HCT116 (cell line): ENCODE measurements at regions not wholly inside any gene's neighbourhood (a gene's known extent, or its start where the extent isn't known, plus 50 kb on each side); places are given as distances from the start of the nearest gene placed in this dataset.

Experiments
- ATAC-seq: fragments of 200-7000 bp; cut with Tn5 transposase; 2 replicates; pipeline ENCODE4 v1.9.1; 2020; ENCODE audit warnings: mild to moderate bottlenecking, moderate library complexity
- BruUV-seq: library from RNA; stranded (reverse); fragments of 400-500 nt; replicated peaks from 2 replicates; lab custom pipeline; 2021; lab: Mats Ljungman, UMichigan
- CTCF ChIA-PET: fragments of 300-600 bp; sonication (Branson Sonifier 250); formaldehyde crosslinking; loops from one replicate; lab custom pipeline; 2021; ENCODE audit warnings: antibody characterized with exemption; lab: Charles Lee
- POLR2A ChIA-PET: fragments of 300-600, 350-600 bp; sonication (Branson Sonifier 250); formaldehyde crosslinking; loops from one replicate; lab custom pipeline; 2021; ENCODE audit warnings: antibody characterized with exemption; lab: Charles Lee
- RAD21 ChIA-PET, 2 experiments: fragments of 300-600 bp; sonication (Branson Sonifier 250); formaldehyde crosslinking; loops; one replicate each; lab custom pipeline; 2023; ENCODE audit warnings: low total read pairs in 2 of 2; ENCODE audit not compliant: uncharacterized antibody in 2 of 2, unreplicated experiment in 2 of 2, low non-redundant PET in 1 of 2; lab: Charles Lee
- DNase-seq: peaks from one replicate; pipeline ENCODE4 v3.0.0-alpha.2; 2010; ENCODE audit warnings: low read depth, low spot score
- H2AFZ ChIP-seq: fragments of 200-600 bp; shearing (Covaris generic), sonication (generic); 2 replicates; pipeline ENCODE4 v1.6.1; 2017; ENCODE audit warnings: low read depth, mixed run types, mixed read lengths, antibody characterized with exemption, low read length; ENCODE audit not compliant: poor library complexity, severe bottlenecking
- H3K27ac ChIP-seq: 2 replicates; pipeline ENCODE4 v1.5.1; 2012; ENCODE audit warnings: low read depth, low read length
- H3K27me3 ChIP-seq: fragments of 200-600 bp; sonication (generic); 2 replicates; pipeline ENCODE4 v1.6.1; 2016; ENCODE audit warnings: mixed run types, low read length, mixed read lengths; ENCODE audit not compliant: insufficient read depth
- H3K36me3 ChIP-seq, 2 experiments: fragments of 200-500 bp in 1 of 2; fragments of 200-600 bp in 1 of 2; sonication (Bioruptor generic) in 1 of 2; sonication (generic) in 1 of 2; 2 replicates each; pipeline versions ENCODE4 v1.5.1 to v1.6.1; 2014 to 2016; ENCODE audit warnings: low read length in 2 of 2, inconsistent platforms in 1 of 2, mixed read lengths in 1 of 2, mixed run types in 1 of 2; ENCODE audit not compliant: insufficient read depth in 2 of 2, control insufficient read depth in 1 of 2
- H3K4me1 ChIP-seq, 2 experiments: fragments of 200-600 bp in 1 of 2; sonication (generic) in 1 of 2; 2 replicates each; pipeline versions ENCODE4 v1.5.1 to v1.6.1; 2012 to 2017; ENCODE audit warnings: low read length in 2 of 2, inconsistent platforms in 1 of 2, mild to moderate bottlenecking in 1 of 2, mixed read lengths in 1 of 2, mixed run types in 1 of 2, moderate library complexity in 1 of 2; ENCODE audit not compliant: insufficient read depth in 2 of 2, control insufficient read depth in 1 of 2
- H3K4me2 ChIP-seq: fragments of 200-600 bp; sonication (generic); 2 replicates; pipeline ENCODE4 v1.6.1; 2017; ENCODE audit warnings: mixed run types, low read length, mixed read lengths
- H3K4me3 ChIP-seq, 2 experiments: fragments of 200-600 bp in 1 of 2; sonication (generic) in 1 of 2; replicated peaks in 1 of 2; 2 replicates each; pipeline ENCODE4 v1.5.1; 2011 to 2016; ENCODE audit warnings: low read length in 2 of 2, control low read depth in 1 of 2, low read depth in 1 of 2, mild to moderate bottlenecking in 1 of 2, mixed read lengths in 1 of 2, mixed run types in 1 of 2
- H3K79me2 ChIP-seq: fragments of 200-600 bp; sonication (generic); 2 replicates; pipeline ENCODE4 v1.6.1; 2017; ENCODE audit warnings: mild to moderate bottlenecking, mixed run types, low read length, moderate library complexity, mixed read lengths; ENCODE audit not compliant: insufficient read depth
- H3K9ac ChIP-seq: fragments of 200-600 bp; sonication (generic); 2 replicates; pipeline ENCODE4 v1.6.1; 2016; ENCODE audit warnings: low read length, mixed read lengths
- H3K9me2 ChIP-seq: fragments of 200-600 bp; sonication (generic), shearing (Covaris generic); 2 replicates; pipeline ENCODE4 v1.6.1; 2017; ENCODE audit warnings: mixed run types, mild to moderate bottlenecking, moderate library complexity; ENCODE audit not compliant: insufficient read depth
- H3K9me3 ChIP-seq, 2 experiments: fragments of 200-500 bp in 1 of 2; fragments of 200-600 bp in 1 of 2; sonication (Bioruptor generic) in 1 of 2; sonication (generic) in 1 of 2; 2 replicates each; pipeline ENCODE4 v1.6.1; 2014 to 2017; ENCODE audit warnings: low read length in 2 of 2, mixed read lengths in 2 of 2, inconsistent platforms in 1 of 2, low read depth in 1 of 2, mild to moderate bottlenecking in 1 of 2, mixed run types in 1 of 2, moderate library complexity in 1 of 2; ENCODE audit not compliant: control insufficient read depth in 1 of 2, insufficient read depth in 1 of 2
- H4K20me1 ChIP-seq: fragments of 200-600 bp; sonication (generic), shearing (Covaris generic); 2 replicates; pipeline ENCODE4 v1.6.1; 2017; ENCODE audit warnings: mixed run types, mild to moderate bottlenecking, moderate library complexity; ENCODE audit not compliant: insufficient read depth
- CBX3 ChIP-seq: IDR thresholded peaks from 2 replicates; pipeline ENCODE4 v1.6.1; 2012; ENCODE audit warnings: low read depth
- CEBPB ChIP-seq: IDR thresholded peaks from 2 replicates; pipeline ENCODE4 v1.6.1; 2012; ENCODE audit warnings: low read depth
- EGR1 ChIP-seq: IDR thresholded peaks from 2 replicates; pipeline ENCODE4 v1.6.1; 2012; ENCODE audit warnings: low read depth
- ELF1 ChIP-seq: IDR thresholded peaks from 2 replicates; pipeline ENCODE4 v1.6.1; 2012; ENCODE audit warnings: low read depth, borderline replicate concordance
- EZH2 ChIP-seq: fragments of 200-600 bp; sonication (generic); IDR thresholded peaks from 2 replicates; pipeline ENCODE4 v1.6.1; 2017; ENCODE audit warnings: antibody characterized with exemption, mixed run types
- FOSL1 ChIP-seq: IDR thresholded peaks from 2 replicates; pipeline ENCODE4 v1.6.1; 2012; ENCODE audit warnings: low read depth
- JUND ChIP-seq: IDR thresholded peaks from 2 replicates; pipeline ENCODE4 v1.6.1; 2012
- SRF ChIP-seq: IDR thresholded peaks from 2 replicates; pipeline ENCODE4 v1.6.1; 2012; ENCODE audit warnings: low read depth
- TCF7L2 ChIP-seq: IDR thresholded peaks from 2 replicates; pipeline ENCODE4 v1.7.0; 2011; ENCODE audit warnings: borderline replicate concordance, inconsistent platforms; ENCODE audit not compliant: insufficient read depth, insufficient read length; ENCODE audit errors: extremely low read depth
- YY1 ChIP-seq: IDR thresholded peaks from 2 replicates; pipeline ENCODE4 v1.6.1; 2011; ENCODE audit warnings: low read length, low read depth, moderate library complexity, mild to moderate bottlenecking; ENCODE audit not compliant: insufficient replicate concordance; ENCODE audit errors: extremely low read depth
- ZFX ChIP-seq: fragments of 450-650 bp; IDR thresholded peaks from 2 replicates; pipeline ENCODE4 v1.6.1; 2017
- ZNF274 ChIP-seq: fragments of 200-500 bp; sonication (Bioruptor generic); IDR thresholded peaks from 2 replicates; pipeline ENCODE4 v1.6.1; 2014; ENCODE audit warnings: mild to moderate bottlenecking, low read depth, low read length, inconsistent platforms
- intact Hi-C: fragments of 100-400 bp; cut with micrococcal nuclease; formaldehyde crosslinking; loops from 2 replicates; pipeline ENCODE4 v1.10.0; 2022
- TF ChIP-seq, protein P1 (sequence below): IDR thresholded peaks from 2 replicates; pipeline ENCODE4 v1.6.1; 2012
- TF ChIP-seq, protein P2 (sequence below): IDR thresholded peaks from 2 replicates; pipeline ENCODE4 v1.6.1; 2012; ENCODE audit warnings: low read depth
- TF ChIP-seq, protein P3 (sequence below): IDR thresholded peaks from 2 replicates; pipeline ENCODE4 v1.6.1; 2012

DNA sequence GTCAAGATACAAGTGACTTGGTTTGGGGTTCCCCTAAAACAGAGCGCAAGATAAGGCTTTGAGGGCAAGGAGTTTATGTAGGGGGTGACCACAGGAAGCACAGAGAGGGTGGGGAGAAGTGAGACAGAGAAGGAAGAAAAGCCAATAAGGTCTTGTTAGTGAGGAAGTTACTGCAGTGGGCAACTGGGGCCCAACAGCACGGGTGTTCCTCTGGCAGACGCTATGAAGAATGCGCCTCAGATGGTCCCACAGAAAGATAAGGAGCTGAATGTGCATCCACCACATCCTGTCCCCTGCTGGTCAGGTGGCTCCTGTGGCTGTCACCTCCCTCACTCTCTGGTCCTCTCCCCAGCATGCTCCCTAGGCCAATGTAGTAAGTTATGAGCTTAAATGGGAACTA is 333.5 kb downstream of the TSHZ3 start:
- H3K4me3 ChIP-seq: no peak overlapping the region
- peaks cover 14 to 37% of the 10 kb centered on the region in 2 experiments; a peak in 2 of 4 replicates for H3K9me3 ChIP-seq
- intact Hi-C loops: no loop called here
- ChIA-PET RAD21 (no interaction called here), CTCF (no interaction called here), POLR2A (no interaction called here)
- no peak overlapping the region for H3K27ac ChIP-seq
- no peak for TF ChIP-seq ZNF274
- no peak for TF ChIP-seq SRF
- no peak for TF ChIP-seq JUND
- no peak for TF ChIP-seq YY1
- no peak for TF ChIP-seq FOSL1
- TF ChIP-seq CBX3: no peak
- TF ChIP-seq CEBPB: no peak
- no peak for TF ChIP-seq ZFX
- no peak for TF ChIP-seq TCF7L2
- TF ChIP-seq EGR1: no peak
- TF ChIP-seq, protein P1, sequence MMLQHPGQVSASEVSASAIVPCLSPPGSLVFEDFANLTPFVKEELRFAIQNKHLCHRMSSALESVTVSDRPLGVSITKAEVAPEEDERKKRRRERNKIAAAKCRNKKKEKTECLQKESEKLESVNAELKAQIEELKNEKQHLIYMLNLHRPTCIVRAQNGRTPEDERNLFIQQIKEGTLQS: no peak
- no peaks in the 10 kb centered on the region for H3K4me1 ChIP-seq
- BruUV-seq: no TSS peak
- H3K36me3 ChIP-seq: no peaks in the 10 kb centered on the region
- ATAC-seq (no peak), DNase-seq (no peak)
- H2AFZ ChIP-seq: no peak overlapping the region
- no peaks in the 10 kb centered on the region for H3K27me3 ChIP-seq
- H4K20me1 ChIP-seq: no peaks in the 10 kb centered on the region
- no peaks in the 10 kb centered on the region for H3K9me2 ChIP-seq
- H3K79me2 ChIP-seq: no peaks in the 10 kb centered on the region
- no peak overlapping the region for H3K9ac ChIP-seq
- H3K4me2 ChIP-seq: no peak overlapping the region

DNA sequence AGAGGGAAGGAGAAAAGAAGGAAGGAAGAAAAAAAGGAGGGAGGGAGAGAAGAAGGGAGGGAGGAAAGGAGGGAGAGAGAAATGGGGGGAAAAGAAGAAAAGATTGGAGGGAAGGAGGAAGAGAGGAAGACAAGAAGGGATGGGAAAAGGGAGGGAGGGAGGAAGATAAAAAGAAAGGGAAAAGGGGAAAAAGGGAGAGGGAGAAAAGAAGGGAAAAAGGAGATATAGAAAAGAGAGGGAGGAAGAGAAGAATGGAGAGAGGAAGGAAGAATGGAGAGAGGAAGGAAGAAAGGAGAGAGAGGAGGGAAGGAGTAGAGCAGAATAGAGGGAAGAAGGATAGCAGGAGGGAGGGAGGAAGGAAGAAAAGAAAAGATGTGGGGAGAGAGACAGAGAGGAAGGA is 334.6 kb downstream of the TSHZ3 start:
- H3K9me3 ChIP-seq: peaks cover 5 to 30% of the 10 kb centered on the region in 2 experiments; a peak in 2 of 4 replicates
- no peak overlapping the region for H2AFZ ChIP-seq
- no peaks in the 10 kb centered on the region for H3K79me2 ChIP-seq
- BruUV-seq: no TSS peak
- no peak overlapping the region for H3K27ac ChIP-seq
- ATAC-seq: no peak
- H3K4me3 ChIP-seq: no peak overlapping the region
- intact Hi-C loops: no loop called here
- no peaks in the 10 kb centered on the region for H4K20me1 ChIP-seq
- no peaks in the 10 kb centered on the region for H3K4me1 ChIP-seq
- H3K27me3 ChIP-seq: no peaks in the 10 kb centered on the region
- ChIA-PET POLR2A (no interaction called here), RAD21 (no interaction called here), CTCF (no interaction called here)
- H3K4me2 ChIP-seq: no peak overlapping the region
- no peaks in the 10 kb centered on the region for H3K36me3 ChIP-seq
- no peak overlapping the region for H3K9ac ChIP-seq
- no peak for DNase-seq
- H3K9me2 ChIP-seq: no peaks in the 10 kb centered on the region
- TF ChIP-seq ZFX (no peak), EZH2 (no peak), ELF1 (no peak), CEBPB (no peak), ZNF274 (no peak), EGR1 (no peak), SRF (no peak), YY1 (no peak), CBX3 (no peak), JUND (no peak)
- TF ChIP-seq, protein P1: no peak
- TF ChIP-seq, protein P2, sequence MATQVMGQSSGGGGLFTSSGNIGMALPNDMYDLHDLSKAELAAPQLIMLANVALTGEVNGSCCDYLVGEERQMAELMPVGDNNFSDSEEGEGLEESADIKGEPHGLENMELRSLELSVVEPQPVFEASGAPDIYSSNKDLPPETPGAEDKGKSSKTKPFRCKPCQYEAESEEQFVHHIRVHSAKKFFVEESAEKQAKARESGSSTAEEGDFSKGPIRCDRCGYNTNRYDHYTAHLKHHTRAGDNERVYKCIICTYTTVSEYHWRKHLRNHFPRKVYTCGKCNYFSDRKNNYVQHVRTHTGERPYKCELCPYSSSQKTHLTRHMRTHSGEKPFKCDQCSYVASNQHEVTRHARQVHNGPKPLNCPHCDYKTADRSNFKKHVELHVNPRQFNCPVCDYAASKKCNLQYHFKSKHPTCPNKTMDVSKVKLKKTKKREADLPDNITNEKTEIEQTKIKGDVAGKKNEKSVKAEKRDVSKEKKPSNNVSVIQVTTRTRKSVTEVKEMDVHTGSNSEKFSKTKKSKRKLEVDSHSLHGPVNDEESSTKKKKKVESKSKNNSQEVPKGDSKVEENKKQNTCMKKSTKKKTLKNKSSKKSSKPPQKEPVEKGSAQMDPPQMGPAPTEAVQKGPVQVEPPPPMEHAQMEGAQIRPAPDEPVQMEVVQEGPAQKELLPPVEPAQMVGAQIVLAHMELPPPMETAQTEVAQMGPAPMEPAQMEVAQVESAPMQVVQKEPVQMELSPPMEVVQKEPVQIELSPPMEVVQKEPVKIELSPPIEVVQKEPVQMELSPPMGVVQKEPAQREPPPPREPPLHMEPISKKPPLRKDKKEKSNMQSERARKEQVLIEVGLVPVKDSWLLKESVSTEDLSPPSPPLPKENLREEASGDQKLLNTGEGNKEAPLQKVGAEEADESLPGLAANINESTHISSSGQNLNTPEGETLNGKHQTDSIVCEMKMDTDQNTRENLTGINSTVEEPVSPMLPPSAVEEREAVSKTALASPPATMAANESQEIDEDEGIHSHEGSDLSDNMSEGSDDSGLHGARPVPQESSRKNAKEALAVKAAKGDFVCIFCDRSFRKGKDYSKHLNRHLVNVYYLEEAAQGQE: no peak
- TF ChIP-seq, protein P3, sequence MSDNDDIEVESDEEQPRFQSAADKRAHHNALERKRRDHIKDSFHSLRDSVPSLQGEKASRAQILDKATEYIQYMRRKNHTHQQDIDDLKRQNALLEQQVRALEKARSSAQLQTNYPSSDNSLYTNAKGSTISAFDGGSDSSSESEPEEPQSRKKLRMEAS: no peak
